HG03025 (cell line): ENCODE measurements at regions not wholly inside any gene's neighbourhood (a gene's known extent, or its start where the extent isn't known, plus 50 kb on each side); places are given as distances from the start of the nearest gene placed in this dataset.
"Not testable (repeated sequence)": the region's sequence is repeated elsewhere in the genome, so short reads cannot be mapped to it uniquely, and the experiment has no call there.

Experiments used
- ATAC-seq: cut with Tn5 transposase; IDR thresholded peaks from one replicate; pipeline ENCODE4 v1.9.1; 2021; ENCODE audit warnings: mild to moderate bottlenecking, moderate library complexity; ENCODE audit not compliant: unreplicated experiment, low FRiP score

- no peak for ATAC-seq
Observed at GRCh38 chr1:209187589-209187988, 395.9 kb upstream of the CAMK1G start.

- ATAC-seq = peak; percentile 82
Observed at GRCh38 chr1:209190591-209191261, 392.8 kb upstream of the CAMK1G start.

GRCh38 chr1:209191262-209191634 is 392.3 kb upstream of the CAMK1G start:
- no peak for ATAC-seq

GRCh38 chr1:209196140-209196539 is 387.4 kb upstream of the CAMK1G start:
- no peak for ATAC-seq

GRCh38 chr1:209198961-209199750 is 384.4 kb upstream of the CAMK1G start:
- no peak for ATAC-seq

GRCh38 chr1:209199822-209200221 is 383.7 kb upstream of the CAMK1G start:
- no peak for ATAC-seq

GRCh38 chr1:209202321-209202720 is 381.2 kb upstream of the CAMK1G start:
- ATAC-seq = not testable (repeated sequence)

GRCh38 chr1:209202830-209203532 is 380.5 kb upstream of the CAMK1G start:
- no peak for ATAC-seq

- ATAC-seq = no peak
Observed at GRCh38 chr1:209203533-209203895, 380.0 kb upstream of the CAMK1G start.

- no peak for ATAC-seq
Observed at GRCh38 chr1:209205039-209205438, 378.5 kb upstream of the CAMK1G start.

- peak; percentile 29 for ATAC-seq
Observed at GRCh38 chr1:209207126-209207700, 376.3 kb upstream of the CAMK1G start.

- ATAC-seq = peak; percentile 80
Observed at GRCh38 chr1:209207701-209208286, 375.7 kb upstream of the CAMK1G start.

- no peak for ATAC-seq
Observed at GRCh38 chr1:209208648-209209047, 374.9 kb upstream of the CAMK1G start.

GRCh38 chr1:209213989-209214388 is 369.5 kb upstream of the CAMK1G start:
- no peak for ATAC-seq

GRCh38 chr1:209215826-209216225 is 367.7 kb upstream of the CAMK1G start:
- ATAC-seq = no peak

- no peak for ATAC-seq
Observed at GRCh38 chr1:209218113-209218512, 365.4 kb upstream of the CAMK1G start.

GRCh38 chr1:209218981-209219380 is 364.5 kb upstream of the CAMK1G start:
- no peak for ATAC-seq

GRCh38 chr1:209219791-209220524 is 363.6 kb upstream of the CAMK1G start:
- no peak for ATAC-seq

GRCh38 chr1:209222826-209223225 is 360.7 kb upstream of the CAMK1G start:
- no peak for ATAC-seq

GRCh38 chr1:209223791-209224190 is 359.7 kb upstream of the CAMK1G start:
- no peak for ATAC-seq
